ENCODE measurements at regions not wholly inside any gene's neighbourhood (a gene's known extent, or its start where the extent isn't known, plus 50 kb on each side); places are given as distances from the start of the nearest gene placed in this dataset.

GRCh38 chrX:129145385-129145784, 377.9 kb downstream of the SMARCA1 start:
- no peak for TF ChIP-seq POLR2A (IDR thresholded peaks at IDR 0.05)
- TF ChIP-seq CTCF (IDR thresholded peaks at IDR 0.05): no peak

All from Peyer's patch (tissue), 4 donors.